Astrocyte (in vitro differentiated cells and primary cell): ENCODE measurements at regions not wholly inside any gene's neighbourhood (a gene's known extent, or its start where the extent isn't known, plus 50 kb on each side); places are given as distances from the start of the nearest gene placed in this dataset.
A peak's percentile ranks its signal among the peaks of the same experiment; 100 is the strongest.

Experiments used
- DNase-seq: peaks from one replicate; pipeline ENCODE4 v3.0.0-alpha.2; 2010; ENCODE audit warnings: low read depth
- FAIRE-seq: peaks from 2 replicates; lab custom pipeline; 2011; peaks lifted over from hg19 to GRCh38; lab: Jason Lieb, UNC
- H2AFZ ChIP-seq: 2 replicates; pipeline ENCODE4 v1.6.0; 2012; ENCODE audit warnings: low read depth, low read length, inconsistent platforms
- H3K27ac ChIP-seq: 2 replicates; pipeline ENCODE4 v1.5.1; 2011; ENCODE audit warnings: low read depth, low read length, inconsistent platforms
- H3K27me3 ChIP-seq: 2 replicates; pipeline ENCODE4 v1.6.0; 2011; ENCODE audit warnings: low read length, inconsistent platforms; ENCODE audit not compliant: insufficient read depth
- H3K36me3 ChIP-seq: 2 replicates; pipeline ENCODE4 v1.5.1; 2011; ENCODE audit warnings: low read length, inconsistent platforms; ENCODE audit not compliant: insufficient read depth
- H3K4me1 ChIP-seq: 2 replicates; pipeline ENCODE4 v1.5.1; 2011; ENCODE audit warnings: low read length, inconsistent platforms; ENCODE audit not compliant: insufficient read depth
- H3K4me2 ChIP-seq: 2 replicates; pipeline ENCODE4 v1.6.0; 2012; ENCODE audit warnings: low read length, inconsistent platforms
- H3K4me3 ChIP-seq: 2 replicates; pipeline ENCODE4 v1.5.1; 2011; ENCODE audit warnings: low read depth, mild to moderate bottlenecking, low read length, inconsistent platforms; ENCODE audit not compliant: insufficient read depth
- H3K79me2 ChIP-seq: 2 replicates; pipeline ENCODE4 v1.6.0; 2012; ENCODE audit warnings: mild to moderate bottlenecking, low read length, inconsistent platforms; ENCODE audit not compliant: insufficient read depth
- H3K9ac ChIP-seq: 2 replicates; pipeline ENCODE4 v1.6.0; 2012; ENCODE audit warnings: mild to moderate bottlenecking, low read length, inconsistent platforms
- H3K9me3 ChIP-seq: 2 replicates; pipeline ENCODE4 v1.5.1; 2012; ENCODE audit warnings: low read depth, mild to moderate bottlenecking, low read length, inconsistent platforms; ENCODE audit not compliant: insufficient read depth
- H4K20me1 ChIP-seq: 2 replicates; pipeline ENCODE4 v1.6.0; 2012; ENCODE audit warnings: low read length, inconsistent platforms; ENCODE audit not compliant: insufficient read depth
- H3K27ac Mint-ChIP-seq: one replicate; pipeline ENCODE4 v1.8.0; 2021; ENCODE audit warnings: mild to moderate bottlenecking, mixed read lengths; ENCODE audit not compliant: unreplicated experiment
- H3K27me3 Mint-ChIP-seq: one replicate; pipeline ENCODE4 v1.8.0; 2021; ENCODE audit warnings: low read depth, mixed read lengths; ENCODE audit not compliant: unreplicated experiment
- H3K36me3 Mint-ChIP-seq: one replicate; pipeline ENCODE4 v1.8.0; 2021; ENCODE audit warnings: low read depth, mixed read lengths; ENCODE audit not compliant: unreplicated experiment
- H3K4me1 Mint-ChIP-seq: one replicate; pipeline ENCODE4 v1.8.0; 2021; ENCODE audit warnings: low read depth, mixed read lengths; ENCODE audit not compliant: unreplicated experiment
- H3K4me3 Mint-ChIP-seq: one replicate; pipeline ENCODE4 v1.8.0; 2021; ENCODE audit warnings: mild to moderate bottlenecking, moderate library complexity, mixed read lengths; ENCODE audit not compliant: unreplicated experiment
- H3K9me3 Mint-ChIP-seq: one replicate; pipeline ENCODE4 v1.8.0; 2021; ENCODE audit warnings: mild to moderate bottlenecking, mixed read lengths; ENCODE audit not compliant: unreplicated experiment
- EZH2 ChIP-seq: IDR thresholded peaks from 2 replicates; pipeline ENCODE4 v1.6.1; 2012; ENCODE audit warnings: mild to moderate bottlenecking, low read length, inconsistent platforms; ENCODE audit not compliant: insufficient read depth
- TF ChIP-seq, protein P1 (sequence below): IDR thresholded peaks from 2 replicates; pipeline ENCODE4 v1.5.1; 2011; ENCODE audit warnings: low read depth, mild to moderate bottlenecking, inconsistent platforms, low read length, moderate library complexity; ENCODE audit not compliant: insufficient read depth

DNA sequence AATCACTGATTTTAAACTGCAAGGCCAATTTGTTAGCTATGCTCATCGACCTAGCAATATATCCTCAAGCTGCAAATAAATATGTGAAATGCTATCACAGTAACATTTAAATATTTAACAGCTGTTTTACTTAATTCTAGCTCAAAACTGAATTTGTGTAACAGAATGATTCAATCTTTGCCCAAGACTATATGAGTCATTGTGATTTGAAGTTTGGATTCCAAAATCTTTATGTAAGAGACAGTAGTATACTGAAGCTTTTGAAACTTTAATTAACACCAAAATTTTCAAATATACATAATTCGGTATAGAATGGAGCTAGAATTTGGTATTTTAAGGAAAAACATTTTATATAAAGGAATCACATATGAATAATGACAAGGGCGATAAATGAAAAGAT lies 603.0 kb upstream of the ROBO2 start:
- TF ChIP-seq EZH2: no peak
- TF ChIP-seq, protein P1, sequence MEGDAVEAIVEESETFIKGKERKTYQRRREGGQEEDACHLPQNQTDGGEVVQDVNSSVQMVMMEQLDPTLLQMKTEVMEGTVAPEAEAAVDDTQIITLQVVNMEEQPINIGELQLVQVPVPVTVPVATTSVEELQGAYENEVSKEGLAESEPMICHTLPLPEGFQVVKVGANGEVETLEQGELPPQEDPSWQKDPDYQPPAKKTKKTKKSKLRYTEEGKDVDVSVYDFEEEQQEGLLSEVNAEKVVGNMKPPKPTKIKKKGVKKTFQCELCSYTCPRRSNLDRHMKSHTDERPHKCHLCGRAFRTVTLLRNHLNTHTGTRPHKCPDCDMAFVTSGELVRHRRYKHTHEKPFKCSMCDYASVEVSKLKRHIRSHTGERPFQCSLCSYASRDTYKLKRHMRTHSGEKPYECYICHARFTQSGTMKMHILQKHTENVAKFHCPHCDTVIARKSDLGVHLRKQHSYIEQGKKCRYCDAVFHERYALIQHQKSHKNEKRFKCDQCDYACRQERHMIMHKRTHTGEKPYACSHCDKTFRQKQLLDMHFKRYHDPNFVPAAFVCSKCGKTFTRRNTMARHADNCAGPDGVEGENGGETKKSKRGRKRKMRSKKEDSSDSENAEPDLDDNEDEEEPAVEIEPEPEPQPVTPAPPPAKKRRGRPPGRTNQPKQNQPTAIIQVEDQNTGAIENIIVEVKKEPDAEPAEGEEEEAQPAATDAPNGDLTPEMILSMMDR: no peak
- Histone ChIP-seq H3K9me3 (no peaks in the 10 kb centered on the region), H3K9ac (no peak overlapping the region), H3K27me3 (no peaks in the 10 kb centered on the region), H3K4me3 (no peak overlapping the region), H3K4me1 (peaks cover 2% of the 10 kb centered on the region), H3K79me2 (no peaks in the 10 kb centered on the region), H3K4me2 (no peak overlapping the region), H4K20me1 (no peaks in the 10 kb centered on the region), H3K27ac (no peak overlapping the region), H2AFZ (no peak overlapping the region), H3K36me3 (no peaks in the 10 kb centered on the region)
- H3K4me3 Mint-ChIP-seq: no peak overlapping the region
- H3K36me3 Mint-ChIP-seq: peaks cover 2% of the 10 kb centered on the region
- no peaks in the 10 kb centered on the region for H3K27me3 Mint-ChIP-seq
- FAIRE-seq (no peak), DNase-seq (peak; percentile 8)
- no peaks in the 10 kb centered on the region for H3K9me3 Mint-ChIP-seq
- H3K27ac Mint-ChIP-seq: peak overlapping the region; percentile 79
- peaks cover 31% of the 10 kb centered on the region for H3K4me1 Mint-ChIP-seq

DNA sequence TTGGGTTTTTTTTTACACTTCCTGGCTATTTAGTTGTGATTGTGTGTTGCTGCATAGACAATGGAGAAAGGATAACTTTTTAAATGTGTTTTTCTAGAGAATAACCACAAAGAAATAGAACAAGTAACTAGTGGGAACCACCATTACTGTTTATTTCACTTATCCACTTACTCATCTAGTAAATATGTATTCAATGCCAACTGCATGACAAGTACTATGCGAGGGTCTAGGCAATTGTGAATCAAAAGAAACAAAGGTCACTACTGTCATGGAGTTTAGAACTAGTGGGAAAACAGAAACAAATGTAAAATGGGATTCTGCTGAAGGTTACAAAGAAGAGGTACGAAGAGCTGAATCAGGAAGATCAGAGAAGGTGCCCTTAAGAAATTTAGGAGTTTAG lies 600.9 kb upstream of the ROBO2 start:
- H3K9ac ChIP-seq: no peak overlapping the region
- Mint-ChIP-seq H3K4me3 (no peak overlapping the region), H3K27me3 (no peaks in the 10 kb centered on the region), H3K9me3 (no peaks in the 10 kb centered on the region), H3K36me3 (no peaks in the 10 kb centered on the region), H3K27ac (peak overlapping the region; percentile 92), H3K4me1 (peaks cover 38% of the 10 kb centered on the region)
- H3K27ac ChIP-seq: peak overlapping the region; percentile 74
- peak overlapping the region; percentile 59 for H3K4me2 ChIP-seq
- FAIRE-seq (no peak), DNase-seq (peak; percentile 37)
- no peaks in the 10 kb centered on the region for H3K27me3 ChIP-seq
- no peaks in the 10 kb centered on the region for H3K36me3 ChIP-seq
- peak overlapping the region; percentile 13 for H2AFZ ChIP-seq
- no peaks in the 10 kb centered on the region for H3K79me2 ChIP-seq
- H3K4me1 ChIP-seq: peaks cover 2% of the 10 kb centered on the region
- H3K9me3 ChIP-seq: no peaks in the 10 kb centered on the region
- H3K4me3 ChIP-seq: no peak overlapping the region
- no peak for TF ChIP-seq EZH2
- TF ChIP-seq, protein P1: no peak
- H4K20me1 ChIP-seq: no peaks in the 10 kb centered on the region

DNA sequence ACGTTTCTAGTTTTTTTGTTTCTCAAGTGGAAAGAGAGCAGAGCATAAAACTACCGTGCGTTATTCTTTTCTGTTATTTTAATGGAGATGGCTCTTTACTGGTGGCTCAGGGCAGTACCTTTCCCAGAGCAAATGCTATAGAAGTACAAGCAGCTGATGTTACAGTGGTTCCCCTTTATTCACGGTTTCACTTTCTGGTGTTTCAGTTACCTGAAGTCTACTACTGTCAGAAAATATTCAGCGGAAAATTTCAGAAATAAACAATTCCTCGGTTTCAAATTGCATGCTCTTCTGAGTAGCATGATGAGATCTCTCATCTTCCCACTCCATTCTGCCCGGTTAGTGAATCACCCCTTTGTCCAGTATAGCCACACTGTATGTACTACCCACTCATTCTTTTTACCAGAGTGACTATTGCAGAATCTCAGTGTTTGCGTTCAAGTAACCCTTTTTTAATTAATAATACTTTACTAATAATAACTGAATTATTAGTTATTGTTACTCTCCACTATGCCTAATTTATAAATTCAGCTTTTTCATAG lies 597.5 kb upstream of the ROBO2 start:
- Histone ChIP-seq H3K36me3 (no peaks in the 10 kb centered on the region), H3K9me3 (no peaks in the 10 kb centered on the region), H3K27ac (no peak overlapping the region), H3K79me2 (no peaks in the 10 kb centered on the region), H3K9ac (no peak overlapping the region), H3K4me3 (no peak overlapping the region), H4K20me1 (no peaks in the 10 kb centered on the region), H3K4me1 (no peaks in the 10 kb centered on the region), H3K4me2 (peak overlapping the region; percentile 11), H3K27me3 (no peaks in the 10 kb centered on the region), H2AFZ (no peak overlapping the region)
- DNase-seq: peak; percentile 43
- H3K27ac Mint-ChIP-seq: peak overlapping the region; percentile 64
- H3K36me3 Mint-ChIP-seq: no peaks in the 10 kb centered on the region
- H3K27me3 Mint-ChIP-seq: no peaks in the 10 kb centered on the region
- no peak for FAIRE-seq
- no peaks in the 10 kb centered on the region for H3K9me3 Mint-ChIP-seq
- peaks cover 28% of the 10 kb centered on the region for H3K4me1 Mint-ChIP-seq
- no peak overlapping the region for H3K4me3 Mint-ChIP-seq
- no peak for TF ChIP-seq EZH2
- TF ChIP-seq, protein P1: no peak
